Activated CD4-positive, alpha-beta T cell treated with anti-CD3 and anti-CD28 coated beads for 36 hours (primary cell): ENCODE measurements at regions not wholly inside any gene's neighbourhood (a gene's known extent, or its start where the extent isn't known, plus 50 kb on each side); places are given as distances from the start of the nearest gene placed in this dataset.

Experiments
- ATAC-seq: fragments of 200-7000 bp; cut with Tn5 transposase; one replicate; pipeline ENCODE4 v1.10.0; 2021; ENCODE audit warnings: mild to moderate bottlenecking, moderate library complexity
- CTCF ChIA-PET: fragments of 350-600 bp; sonication (Branson Sonifier 250); formaldehyde crosslinking; loops from one replicate; lab custom pipeline; 2021; ENCODE audit warnings: antibody characterized with exemption; lab: Charles Lee
- POLR2A ChIA-PET: fragments of 350-600 bp; sonication (Branson Sonifier 250); formaldehyde crosslinking; loops from one replicate; lab custom pipeline; 2021; ENCODE audit warnings: antibody characterized with exemption, inconsistent platforms; lab: Charles Lee
- DNase-seq: peaks from one replicate; pipeline ENCODE4 v3.0.0-alpha.2; 2020
- H3K27ac Mint-ChIP-seq: one replicate; pipeline ENCODE4 v1.8.0; 2021; ENCODE audit warnings: mixed read lengths
- H3K27me3 Mint-ChIP-seq: one replicate; pipeline ENCODE4 v1.8.0; 2021; ENCODE audit warnings: mixed read lengths
- H3K36me3 Mint-ChIP-seq: one replicate; pipeline ENCODE4 v1.8.0; 2021; ENCODE audit warnings: low read depth, mixed read lengths
- H3K4me1 Mint-ChIP-seq: one replicate; pipeline ENCODE4 v1.8.0; 2021; ENCODE audit warnings: mixed read lengths
- H3K4me3 Mint-ChIP-seq: one replicate; pipeline ENCODE4 v1.8.0; 2021; ENCODE audit warnings: mild to moderate bottlenecking, moderate library complexity, mixed read lengths
- H3K9me3 Mint-ChIP-seq: one replicate; pipeline ENCODE4 v1.8.0; 2021; ENCODE audit warnings: low read depth, mixed read lengths
- intact Hi-C, 2 experiments: fragments of 100-400 bp; cut with DNase I in 1 of 2; cut with micrococcal nuclease in 1 of 2; formaldehyde crosslinking; loops; one replicate each; pipeline versions ENCODE4 v1.14.2 to v1.15.1; 2022 to 2024; cut with DNase I, micrococcal nuclease

DNA sequence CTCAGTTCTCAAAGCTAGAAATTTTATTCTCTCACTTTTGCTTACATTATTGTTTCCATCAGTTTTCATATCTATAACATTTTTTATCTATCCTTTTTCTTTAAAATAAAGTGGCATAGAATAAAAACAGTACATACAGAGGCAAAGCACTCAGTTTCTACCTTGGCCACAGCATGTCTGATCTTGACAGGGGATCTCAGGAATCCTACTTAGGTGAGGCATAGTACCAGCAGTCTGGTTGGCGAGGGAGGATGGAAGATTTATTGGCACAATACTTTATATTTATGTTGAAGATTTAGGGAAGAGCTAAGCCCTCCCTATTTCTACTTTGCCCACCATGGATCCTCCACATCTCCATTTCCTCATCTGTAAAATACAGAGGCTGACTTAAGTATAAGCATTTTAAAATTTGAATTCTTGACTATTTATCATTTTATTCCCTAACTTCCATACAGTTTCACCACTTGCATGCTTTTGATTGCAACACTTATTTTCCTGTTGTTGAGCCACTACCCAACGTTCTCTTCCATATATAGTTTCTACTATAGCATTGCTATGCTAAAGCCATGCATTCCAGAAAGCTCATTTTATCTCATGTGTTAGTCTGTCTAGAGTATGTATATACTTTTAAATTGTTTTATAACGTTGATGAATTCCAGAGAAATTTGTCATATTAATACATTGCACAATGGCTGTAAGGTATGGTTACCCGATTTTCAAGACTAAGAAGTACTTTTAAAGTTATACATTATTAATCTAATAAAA lies 506.7 kb downstream of the KCTD12 start:
- ChIA-PET CTCF (no interaction called here), POLR2A (no interaction called here)
- ATAC-seq, result no peak
- Mint-ChIP-seq H3K36me3 (no peaks in the 10 kb centered on the region), H3K27me3 (no peaks in the 10 kb centered on the region), H3K4me3 (no peak overlapping the region), H3K4me1 (no peaks in the 10 kb centered on the region), H3K9me3 (no peaks in the 10 kb centered on the region), H3K27ac (no peak overlapping the region)
- intact Hi-C loops, result no loop called here
- no peak for DNase-seq

DNA sequence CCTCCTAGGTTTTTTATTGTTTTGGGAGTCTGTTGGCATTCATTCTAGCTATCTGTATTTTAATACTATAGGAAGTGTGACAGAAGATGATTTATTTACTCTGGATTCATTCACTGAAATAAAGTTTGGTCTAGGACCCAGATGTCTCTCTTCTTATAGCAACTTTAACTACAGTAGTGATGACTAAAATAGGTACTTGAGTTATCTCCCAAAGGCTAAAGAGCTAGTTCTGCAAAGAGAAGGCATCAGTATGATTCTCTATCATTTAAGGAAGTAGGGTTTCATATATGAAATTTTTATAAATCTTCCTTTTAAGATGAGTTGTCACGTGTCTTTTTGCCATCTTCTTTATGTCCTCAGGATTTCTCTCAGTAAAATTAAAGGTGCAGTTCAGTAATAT lies 507.4 kb downstream of the KCTD12 start:
- no peak for DNase-seq
- Mint-ChIP-seq H3K4me3 (no peak overlapping the region), H3K27me3 (peaks cover 3% of the 10 kb centered on the region), H3K9me3 (no peaks in the 10 kb centered on the region), H3K27ac (no peak overlapping the region), H3K4me1 (no peaks in the 10 kb centered on the region), H3K36me3 (no peaks in the 10 kb centered on the region)
- intact Hi-C loops, result no loop called here
- no peak for ATAC-seq
- ChIA-PET CTCF (no interaction called here), POLR2A (no interaction called here)

DNA sequence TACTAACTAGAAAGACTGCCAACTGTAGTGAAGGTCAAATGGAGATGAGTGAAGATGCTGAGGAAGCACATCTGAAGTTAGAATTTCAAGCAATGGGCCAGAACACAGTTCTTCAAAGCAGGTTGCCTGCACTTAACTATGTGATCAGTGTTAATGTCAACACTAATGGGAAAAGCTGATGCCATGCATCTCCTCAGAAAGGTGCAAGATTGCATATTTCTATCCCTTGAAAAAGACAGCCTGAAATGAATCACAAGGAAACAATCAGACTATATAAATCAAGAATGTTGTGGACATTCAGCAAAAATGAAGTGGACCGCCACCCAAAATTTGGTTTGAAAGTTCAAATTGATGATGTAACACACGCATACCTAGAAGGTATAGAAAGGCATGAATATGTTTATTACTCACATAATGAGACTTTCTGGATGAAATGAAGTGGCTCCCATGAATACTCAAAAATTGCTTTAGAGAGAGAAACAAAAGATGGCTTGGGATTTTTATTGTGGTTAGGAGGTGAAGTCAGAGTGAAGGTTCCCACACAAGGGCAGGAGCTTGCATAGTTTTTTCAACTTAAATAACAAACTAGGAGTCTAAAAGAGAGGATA lies 522.4 kb downstream of the KCTD12 start:
- no peaks in the 10 kb centered on the region for H3K27me3 Mint-ChIP-seq
- H3K27ac Mint-ChIP-seq, result no peak overlapping the region
- DNase-seq (no peak), ATAC-seq (no peak)
- H3K36me3 Mint-ChIP-seq, result no peaks in the 10 kb centered on the region
- CTCF ChIA-PET, result no interaction called here
- no peaks in the 10 kb centered on the region for H3K9me3 Mint-ChIP-seq
- no peaks in the 10 kb centered on the region for H3K4me1 Mint-ChIP-seq
- intact Hi-C loops, result no loop called here
- POLR2A ChIA-PET, result no interaction called here
- no peak overlapping the region for H3K4me3 Mint-ChIP-seq

DNA sequence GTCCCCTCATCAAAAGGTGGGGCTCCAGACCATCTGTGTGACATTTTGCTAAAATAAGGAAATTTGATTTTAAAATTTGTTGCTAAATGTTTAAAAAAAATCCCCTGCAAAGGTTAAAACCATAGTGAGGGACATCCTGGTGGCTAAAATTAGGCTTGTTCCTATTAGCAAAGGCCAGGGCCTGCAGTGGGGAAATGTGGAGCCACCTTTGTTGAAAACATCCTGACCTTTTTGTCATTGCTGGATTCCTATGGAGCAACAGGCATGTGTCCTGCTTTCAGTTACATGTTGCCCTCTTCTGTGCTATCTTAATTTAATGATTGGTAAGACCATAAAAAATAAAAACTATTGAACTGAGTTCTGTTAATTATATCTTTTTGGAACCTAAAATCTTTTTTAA lies 524.3 kb downstream of the KCTD12 start:
- Mint-ChIP-seq H3K27me3 (no peaks in the 10 kb centered on the region), H3K27ac (no peak overlapping the region)
- intact Hi-C loops, result no loop called here

DNA sequence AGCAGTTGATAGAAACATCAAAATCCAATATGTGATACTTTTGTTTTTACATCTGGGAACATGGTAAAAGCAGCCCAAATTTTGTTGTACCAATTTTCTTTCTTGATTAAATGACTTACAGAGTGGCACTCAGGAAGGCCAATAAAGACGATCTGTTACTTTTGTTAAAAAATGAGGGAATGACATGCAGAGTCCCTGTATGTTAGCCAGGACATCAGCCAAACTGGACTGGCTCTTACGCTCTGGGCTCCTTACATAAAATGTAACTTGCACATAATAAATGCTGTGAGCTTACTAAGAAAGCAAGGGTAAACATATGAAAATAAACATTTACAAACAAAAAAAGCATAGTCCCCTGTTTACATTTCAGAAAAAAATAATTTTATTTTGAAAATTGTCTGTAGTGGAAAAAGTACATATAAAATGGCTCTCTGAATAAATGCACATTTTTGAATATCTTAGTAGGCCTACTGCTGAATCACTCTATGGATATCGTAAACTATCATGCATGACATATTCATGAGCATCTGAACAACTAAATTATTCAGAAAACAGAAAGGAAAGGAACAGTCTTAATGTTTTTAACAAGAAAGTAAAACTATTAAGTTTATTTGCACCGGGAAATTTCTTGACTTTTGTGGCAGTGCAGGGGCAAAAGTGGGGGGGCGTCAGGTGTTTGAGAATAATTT lies 534.5 kb downstream of the KCTD12 start:
- CTCF ChIA-PET, result no interaction called here
- H3K27ac Mint-ChIP-seq, result no peak overlapping the region
- H3K27me3 Mint-ChIP-seq, result no peaks in the 10 kb centered on the region
- ATAC-seq (no peak), DNase-seq (no peak)
- H3K36me3 Mint-ChIP-seq, result no peaks in the 10 kb centered on the region
- H3K9me3 Mint-ChIP-seq, result no peaks in the 10 kb centered on the region
- H3K4me1 Mint-ChIP-seq, result no peaks in the 10 kb centered on the region
- no peak overlapping the region for H3K4me3 Mint-ChIP-seq
- intact Hi-C loops, result no loop called here
- POLR2A ChIA-PET, result no interaction called here

More for the DNA sequence above, 524.3 kb downstream of the KCTD12 start:
- DNase-seq, result no peak
- POLR2A ChIA-PET, result no interaction called here
- no peak overlapping the region for H3K4me3 Mint-ChIP-seq
- no peaks in the 10 kb centered on the region for H3K9me3 Mint-ChIP-seq
- H3K4me1 Mint-ChIP-seq, result no peaks in the 10 kb centered on the region
- ATAC-seq, result no peak
- H3K36me3 Mint-ChIP-seq, result no peaks in the 10 kb centered on the region
- CTCF ChIA-PET, result no interaction called here

DNA sequence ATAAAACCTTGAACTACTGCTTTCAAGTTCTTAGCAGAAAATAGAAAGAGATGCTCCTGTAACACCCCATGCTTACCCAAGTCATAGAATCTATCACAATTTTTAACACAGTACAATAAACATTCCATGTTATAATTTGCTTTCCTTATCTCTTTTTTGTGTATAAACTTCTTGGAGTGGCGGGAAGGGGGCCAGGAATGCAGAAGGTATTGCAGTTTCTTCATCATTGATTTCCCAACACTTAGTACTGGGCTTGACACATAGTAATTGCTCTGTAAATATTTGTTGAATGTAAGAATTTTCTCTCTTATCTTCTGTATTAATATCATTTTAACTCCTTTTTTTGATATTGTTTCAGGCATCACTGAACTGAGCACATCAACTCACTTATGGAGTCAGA lies 535.8 kb downstream of the KCTD12 start:
- no peak for DNase-seq
- Mint-ChIP-seq H3K27me3 (no peaks in the 10 kb centered on the region), H3K36me3 (no peaks in the 10 kb centered on the region), H3K9me3 (no peaks in the 10 kb centered on the region), H3K27ac (no peak overlapping the region), H3K4me3 (no peak overlapping the region), H3K4me1 (no peaks in the 10 kb centered on the region)
- ChIA-PET CTCF (no interaction called here), POLR2A (no interaction called here)
- ATAC-seq, result no peak
- intact Hi-C loops, result no loop called here

DNA sequence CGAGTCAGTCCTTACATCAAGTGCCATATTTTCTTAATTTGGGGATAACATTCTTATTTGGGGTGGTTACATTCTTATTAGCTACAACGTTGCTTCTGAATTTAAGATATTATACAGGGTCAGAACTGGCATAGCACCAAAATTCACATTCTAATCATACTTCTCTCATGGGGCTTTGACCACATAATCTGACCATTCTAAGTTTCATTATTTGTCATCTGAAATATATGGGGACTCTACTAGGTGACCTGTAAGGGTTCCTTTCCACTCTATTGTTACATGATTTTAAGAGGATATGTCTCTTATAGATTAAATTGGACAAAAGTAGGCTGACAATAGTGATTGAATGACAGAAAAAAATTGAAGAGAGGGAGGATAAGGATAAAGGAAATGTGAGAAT lies 536.5 kb downstream of the KCTD12 start:
- Mint-ChIP-seq H3K9me3 (no peaks in the 10 kb centered on the region), H3K27ac (no peak overlapping the region), H3K27me3 (no peaks in the 10 kb centered on the region), H3K4me1 (no peaks in the 10 kb centered on the region), H3K4me3 (no peak overlapping the region), H3K36me3 (no peaks in the 10 kb centered on the region)
- ATAC-seq (no peak), DNase-seq (no peak)
- ChIA-PET CTCF (no interaction called here), POLR2A (no interaction called here)
- intact Hi-C loops, result no loop called here

DNA sequence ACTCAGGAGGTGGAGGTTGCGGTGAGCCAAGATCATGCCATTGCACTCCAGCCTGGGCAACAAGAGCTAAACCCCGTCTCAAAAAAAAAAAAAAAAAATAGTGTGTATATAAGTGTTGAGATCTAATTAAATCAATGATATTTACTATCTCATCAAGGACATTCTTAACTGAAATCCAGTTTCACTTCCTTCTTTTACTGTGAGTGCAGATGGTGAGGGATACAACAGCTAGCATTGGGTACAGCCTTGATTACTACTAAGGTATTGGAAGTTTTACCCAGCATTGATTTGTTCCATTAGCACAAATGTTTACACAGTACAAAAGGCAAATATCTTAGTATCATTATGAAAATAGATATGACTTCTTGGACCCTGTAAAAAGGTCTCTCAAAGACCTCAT lies 546.6 kb downstream of the KCTD12 start:
- ATAC-seq (no peak), DNase-seq (no peak)
- H3K27me3 Mint-ChIP-seq, result no peaks in the 10 kb centered on the region
- no peaks in the 10 kb centered on the region for H3K36me3 Mint-ChIP-seq
- POLR2A ChIA-PET, result no interaction called here
- no peak overlapping the region for H3K4me3 Mint-ChIP-seq
- intact Hi-C loops, result no loop called here
- H3K9me3 Mint-ChIP-seq, result no peaks in the 10 kb centered on the region
- H3K27ac Mint-ChIP-seq, result no peak overlapping the region
- CTCF ChIA-PET, result interaction anchor here (1.5 kb wide), 1 partner anchor 134 kb away, joined by 3 read pairs; no protein-coding TSS in a partner anchor
- H3K4me1 Mint-ChIP-seq, result no peaks in the 10 kb centered on the region

DNA sequence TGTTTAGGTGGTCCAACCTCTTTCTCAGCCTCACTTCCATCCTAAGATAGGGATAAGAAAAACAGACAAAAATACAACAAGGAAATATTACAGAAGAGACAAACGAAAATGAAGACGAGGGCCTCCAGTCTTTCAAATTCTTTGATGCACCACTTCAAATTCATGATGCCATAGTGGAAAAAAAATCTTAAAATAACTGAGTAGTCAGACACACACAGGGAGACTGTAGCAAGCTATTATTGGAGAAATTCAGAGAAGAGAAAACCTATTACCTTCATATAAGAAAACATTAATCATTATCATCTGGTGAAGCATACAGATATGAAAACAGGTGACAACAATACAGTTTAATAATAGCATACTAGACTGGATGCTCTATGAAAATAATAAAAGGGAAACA lies 548.2 kb downstream of the KCTD12 start:
- no peaks in the 10 kb centered on the region for H3K27me3 Mint-ChIP-seq
- ATAC-seq, result no peak
- H3K4me3 Mint-ChIP-seq, result no peak overlapping the region
- ChIA-PET CTCF (interaction anchor here (0.8 kb wide), 1 partner anchor 67 kb away, joined by 3 read pairs; no protein-coding TSS in a partner anchor), POLR2A (no interaction called here)
- intact Hi-C loops, result no loop called here
- H3K27ac Mint-ChIP-seq, result no peak overlapping the region
- H3K36me3 Mint-ChIP-seq, result no peaks in the 10 kb centered on the region
- H3K4me1 Mint-ChIP-seq, result no peaks in the 10 kb centered on the region
- no peaks in the 10 kb centered on the region for H3K9me3 Mint-ChIP-seq
- DNase-seq, result no peak

DNA sequence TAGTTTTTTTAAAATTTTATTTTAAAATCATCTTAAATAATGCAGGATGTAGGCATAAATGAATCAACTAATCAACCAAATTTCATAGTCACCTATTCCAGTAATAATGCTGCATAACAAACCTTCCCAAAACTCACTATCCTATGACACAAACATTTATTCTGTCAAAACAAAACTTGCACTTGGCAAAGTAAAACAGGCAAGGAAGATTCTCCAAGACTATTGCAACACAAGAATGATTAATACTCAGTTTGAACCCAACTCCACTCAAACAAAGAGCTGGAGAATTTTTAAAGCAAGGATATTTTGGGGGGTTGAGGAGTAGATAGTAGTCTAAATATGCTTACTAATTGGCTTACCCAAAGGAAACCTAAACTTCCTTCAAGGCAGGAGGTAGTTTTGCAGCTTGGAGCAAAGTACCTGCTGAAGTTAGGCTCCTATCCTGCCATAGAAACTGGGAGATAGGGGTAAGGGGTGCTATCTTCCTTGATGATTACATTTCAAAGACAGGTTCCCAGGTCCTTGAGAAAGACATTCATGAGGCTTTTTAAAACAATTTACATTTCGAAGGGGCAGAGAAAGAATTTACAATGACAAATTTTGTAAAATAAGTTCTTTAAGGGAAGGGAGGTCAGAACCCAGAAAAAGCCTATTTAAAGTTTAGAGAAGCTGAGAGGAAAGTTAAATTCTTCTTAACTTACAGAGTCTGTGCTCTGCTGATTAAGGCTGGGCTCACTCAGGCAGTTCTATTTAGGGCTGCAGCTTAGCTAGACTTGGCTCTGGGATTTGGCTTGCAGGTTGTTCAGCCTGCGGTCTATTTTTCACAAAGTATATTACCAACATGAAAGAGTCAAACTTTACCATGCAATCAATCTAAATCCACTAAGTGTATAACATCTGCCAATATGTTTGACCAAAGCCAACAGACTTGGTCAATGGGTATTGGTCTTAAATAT lies 549.0 kb downstream of the KCTD12 start:
- intact Hi-C loops, result no loop called here
- POLR2A ChIA-PET, result no interaction called here
- H3K4me1 Mint-ChIP-seq, result no peaks in the 10 kb centered on the region

DNA sequence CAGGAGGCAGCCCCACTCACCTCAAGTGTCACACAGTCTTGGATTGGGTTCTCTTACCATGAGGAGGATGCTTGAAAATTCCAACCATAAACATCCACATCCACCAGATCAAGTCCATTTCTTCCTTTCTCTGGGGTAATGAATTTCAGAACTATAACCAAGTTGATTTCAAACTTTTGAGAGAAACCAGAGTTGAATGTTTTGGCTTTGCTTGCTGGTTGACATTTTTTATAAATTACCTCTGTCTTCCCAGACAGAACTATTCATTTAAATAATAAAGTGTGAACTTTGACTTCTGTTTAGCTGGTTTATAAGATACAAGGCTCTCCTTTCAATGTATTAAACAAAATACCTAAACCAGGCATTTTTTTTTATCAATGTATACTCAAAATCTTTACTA lies 550.7 kb downstream of the KCTD12 start:
- ChIA-PET POLR2A (interaction anchor here (0.6 kb wide), 1 partner anchor 341 kb away, joined by 4 read pairs; no protein-coding TSS in a partner anchor), CTCF (interaction anchor here (0.7 kb wide), 1 partner anchor 60 kb away, joined by 3 read pairs; no protein-coding TSS in a partner anchor)
- DNase-seq, result no peak
- H3K27me3 Mint-ChIP-seq, result no peaks in the 10 kb centered on the region
- H3K4me1 Mint-ChIP-seq, result no peaks in the 10 kb centered on the region
- no peak overlapping the region for H3K27ac Mint-ChIP-seq
- intact Hi-C loops, result no loop called here
- no peaks in the 10 kb centered on the region for H3K36me3 Mint-ChIP-seq
- no peaks in the 10 kb centered on the region for H3K9me3 Mint-ChIP-seq
- no peak overlapping the region for H3K4me3 Mint-ChIP-seq
- ATAC-seq, result no peak

More for the DNA sequence above, 549.0 kb downstream of the KCTD12 start:
- CTCF ChIA-PET, result interaction anchor here (0.8 kb wide), 1 partner anchor 66 kb away, joined by 3 read pairs; no protein-coding TSS in a partner anchor
- ATAC-seq (no peak), DNase-seq (no peak)
- no peak overlapping the region for H3K4me3 Mint-ChIP-seq
- no peaks in the 10 kb centered on the region for H3K36me3 Mint-ChIP-seq
- H3K27me3 Mint-ChIP-seq, result no peaks in the 10 kb centered on the region
- H3K27ac Mint-ChIP-seq, result no peak overlapping the region
- H3K9me3 Mint-ChIP-seq, result no peaks in the 10 kb centered on the region
